Osteocyte (in vitro differentiated cells): ENCODE measurements at regions not wholly inside any gene's neighbourhood (a gene's known extent, or its start where the extent isn't known, plus 50 kb on each side); places are given as distances from the start of the nearest gene placed in this dataset.

ENCODE experiments used
- DNase-seq: peaks from one replicate; pipeline ENCODE4 v3.0.0; 2021; ENCODE audit warnings: mixed read lengths; ENCODE audit not compliant: unreplicated experiment; ENCODE audit errors: extremely low spot score
- H3K27ac Mint-ChIP-seq: one replicate; pipeline ENCODE4 v1.8.0; 2021; ENCODE audit warnings: mild to moderate bottlenecking, mixed read lengths; ENCODE audit not compliant: unreplicated experiment
- H3K27me3 Mint-ChIP-seq: one replicate; pipeline ENCODE4 v1.8.0; 2021; ENCODE audit warnings: mixed read lengths; ENCODE audit not compliant: unreplicated experiment
- H3K36me3 Mint-ChIP-seq: one replicate; pipeline ENCODE4 v1.8.0; 2021; ENCODE audit warnings: mixed read lengths; ENCODE audit not compliant: unreplicated experiment
- H3K4me1 Mint-ChIP-seq: one replicate; pipeline ENCODE4 v1.8.0; 2021; ENCODE audit warnings: mixed read lengths; ENCODE audit not compliant: unreplicated experiment
- H3K4me3 Mint-ChIP-seq: one replicate; pipeline ENCODE4 v1.8.0; 2021; ENCODE audit warnings: mild to moderate bottlenecking, moderate library complexity, mixed read lengths; ENCODE audit not compliant: unreplicated experiment
- H3K9me3 Mint-ChIP-seq: one replicate; pipeline ENCODE4 v1.8.0; 2021; ENCODE audit warnings: mixed read lengths; ENCODE audit not compliant: unreplicated experiment
- TF ChIP-seq, protein P1 (sequence below): fragments of 200-600 bp; sonication (generic); IDR thresholded peaks from 2 replicates; pipeline ENCODE4 v1.5.0; 2021; ENCODE audit warnings: antibody characterized with exemption, mild to moderate bottlenecking, moderate library complexity

DNA sequence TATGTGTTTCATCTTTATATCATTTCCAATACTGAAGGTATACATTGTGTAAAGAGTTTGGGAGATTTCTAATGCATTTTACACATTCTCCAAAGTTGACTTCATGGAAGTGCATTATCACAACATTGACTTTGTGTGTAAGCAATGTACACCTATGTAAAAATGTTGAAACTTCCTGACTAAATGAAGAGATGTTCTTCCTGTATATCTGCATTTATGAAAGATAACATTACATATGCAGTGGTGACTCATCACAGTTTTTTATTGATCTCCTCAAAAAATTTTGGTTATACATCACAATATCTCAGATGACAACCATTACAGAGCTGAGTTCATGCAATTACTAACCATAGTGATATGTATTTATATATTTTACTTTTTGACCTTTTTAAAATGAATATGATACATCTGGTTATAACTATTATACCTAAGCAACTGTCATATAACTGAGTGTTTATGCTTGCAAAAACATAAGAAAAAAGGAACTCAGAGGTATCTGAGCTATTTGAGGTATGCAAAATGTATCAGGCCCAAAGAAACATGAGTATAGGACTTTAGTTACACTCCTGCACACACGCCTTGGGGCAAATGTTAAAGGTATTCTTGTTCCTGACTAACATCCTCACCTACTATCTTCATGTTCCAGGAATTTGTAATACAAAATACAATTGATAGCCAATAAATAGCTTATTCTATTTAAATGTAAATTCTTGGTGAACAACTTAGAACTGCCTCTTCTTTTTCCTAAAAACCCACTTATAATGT, 88.2 kb upstream of the OLFM3 start:
- no peaks in the 10 kb centered on the region for H3K27me3 Mint-ChIP-seq
- DNase-seq: no peak
- no peak overlapping the region for H3K4me3 Mint-ChIP-seq
- TF ChIP-seq, protein P1, sequence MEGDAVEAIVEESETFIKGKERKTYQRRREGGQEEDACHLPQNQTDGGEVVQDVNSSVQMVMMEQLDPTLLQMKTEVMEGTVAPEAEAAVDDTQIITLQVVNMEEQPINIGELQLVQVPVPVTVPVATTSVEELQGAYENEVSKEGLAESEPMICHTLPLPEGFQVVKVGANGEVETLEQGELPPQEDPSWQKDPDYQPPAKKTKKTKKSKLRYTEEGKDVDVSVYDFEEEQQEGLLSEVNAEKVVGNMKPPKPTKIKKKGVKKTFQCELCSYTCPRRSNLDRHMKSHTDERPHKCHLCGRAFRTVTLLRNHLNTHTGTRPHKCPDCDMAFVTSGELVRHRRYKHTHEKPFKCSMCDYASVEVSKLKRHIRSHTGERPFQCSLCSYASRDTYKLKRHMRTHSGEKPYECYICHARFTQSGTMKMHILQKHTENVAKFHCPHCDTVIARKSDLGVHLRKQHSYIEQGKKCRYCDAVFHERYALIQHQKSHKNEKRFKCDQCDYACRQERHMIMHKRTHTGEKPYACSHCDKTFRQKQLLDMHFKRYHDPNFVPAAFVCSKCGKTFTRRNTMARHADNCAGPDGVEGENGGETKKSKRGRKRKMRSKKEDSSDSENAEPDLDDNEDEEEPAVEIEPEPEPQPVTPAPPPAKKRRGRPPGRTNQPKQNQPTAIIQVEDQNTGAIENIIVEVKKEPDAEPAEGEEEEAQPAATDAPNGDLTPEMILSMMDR: no peak
- no peak overlapping the region for H3K27ac Mint-ChIP-seq
- H3K36me3 Mint-ChIP-seq: no peaks in the 10 kb centered on the region
- H3K4me1 Mint-ChIP-seq: no peaks in the 10 kb centered on the region
- H3K9me3 Mint-ChIP-seq: peaks cover 13% of the 10 kb centered on the region

DNA sequence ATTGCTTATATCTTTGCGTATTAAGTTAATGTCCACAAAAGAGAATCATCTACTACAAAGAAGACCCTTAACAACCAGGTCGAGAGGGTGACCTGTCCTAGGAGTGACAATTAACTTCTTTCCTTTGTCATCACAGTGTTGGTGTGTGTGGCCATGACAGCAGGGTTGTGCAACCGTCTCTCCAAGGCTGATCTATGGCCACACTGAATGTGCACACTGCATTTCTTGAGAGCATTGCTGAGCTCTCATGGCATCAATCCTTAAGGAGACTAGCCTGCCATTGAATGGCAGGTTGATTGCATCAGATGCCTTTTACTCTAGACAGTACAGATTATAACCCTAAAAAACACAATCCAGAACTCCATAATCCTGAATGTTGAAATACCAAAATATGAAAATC, 86.5 kb upstream of the OLFM3 start:
- H3K9me3 Mint-ChIP-seq: peaks cover 16% of the 10 kb centered on the region
- H3K36me3 Mint-ChIP-seq: no peaks in the 10 kb centered on the region
- TF ChIP-seq, protein P1: no peak
- H3K27ac Mint-ChIP-seq: no peak overlapping the region
- no peak for DNase-seq
- H3K4me3 Mint-ChIP-seq: no peak overlapping the region
- H3K27me3 Mint-ChIP-seq: no peaks in the 10 kb centered on the region
- H3K4me1 Mint-ChIP-seq: no peaks in the 10 kb centered on the region

DNA sequence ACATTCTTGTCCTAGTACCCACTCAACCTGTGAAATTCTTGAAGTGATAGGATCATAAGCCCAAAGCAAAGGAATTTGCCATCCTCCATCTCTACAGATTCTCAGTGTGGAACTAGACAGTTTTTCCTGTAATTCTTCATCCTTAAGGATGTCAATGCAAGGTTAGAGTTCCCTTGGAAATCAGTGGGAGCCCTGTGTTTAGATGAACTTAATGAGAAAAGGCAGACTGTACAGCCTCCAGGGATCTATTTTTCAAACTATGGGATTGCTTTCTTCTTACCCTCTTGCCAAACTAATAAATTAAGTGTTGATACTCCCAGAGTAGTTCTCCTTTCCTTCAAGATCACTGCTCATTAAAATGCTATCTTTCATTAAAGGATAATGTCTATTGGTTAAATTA, 78.1 kb upstream of the OLFM3 start:
- Mint-ChIP-seq H3K36me3 (no peaks in the 10 kb centered on the region), H3K9me3 (peaks cover 11% of the 10 kb centered on the region), H3K27ac (no peak overlapping the region), H3K27me3 (no peaks in the 10 kb centered on the region), H3K4me3 (no peak overlapping the region), H3K4me1 (no peaks in the 10 kb centered on the region)
- TF ChIP-seq, protein P1: no peak
- no peak for DNase-seq

DNA sequence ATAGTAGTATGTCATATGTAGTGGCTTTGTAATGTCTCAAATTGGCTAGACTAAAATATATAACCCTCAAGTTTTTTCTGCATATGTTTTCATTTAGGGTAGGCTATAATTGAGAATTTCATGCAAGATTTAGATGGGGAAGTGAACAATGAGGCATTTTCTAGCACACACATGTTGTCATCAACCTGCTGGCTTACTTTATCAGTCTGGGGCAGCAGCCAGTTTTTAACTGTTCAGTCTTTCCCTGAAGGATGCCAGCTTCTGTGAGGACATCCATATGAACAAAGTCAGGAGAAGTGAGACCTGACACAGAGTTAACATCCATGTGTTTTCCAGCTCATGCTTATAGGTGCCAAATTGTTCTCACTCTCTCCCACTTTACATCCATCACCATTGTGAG, 74.7 kb upstream of the OLFM3 start:
- DNase-seq: no peak
- no peak overlapping the region for H3K27ac Mint-ChIP-seq
- TF ChIP-seq, protein P1: no peak
- H3K9me3 Mint-ChIP-seq: peaks cover 10% of the 10 kb centered on the region
- no peaks in the 10 kb centered on the region for H3K27me3 Mint-ChIP-seq
- no peak overlapping the region for H3K4me3 Mint-ChIP-seq
- no peaks in the 10 kb centered on the region for H3K36me3 Mint-ChIP-seq
- no peaks in the 10 kb centered on the region for H3K4me1 Mint-ChIP-seq

DNA sequence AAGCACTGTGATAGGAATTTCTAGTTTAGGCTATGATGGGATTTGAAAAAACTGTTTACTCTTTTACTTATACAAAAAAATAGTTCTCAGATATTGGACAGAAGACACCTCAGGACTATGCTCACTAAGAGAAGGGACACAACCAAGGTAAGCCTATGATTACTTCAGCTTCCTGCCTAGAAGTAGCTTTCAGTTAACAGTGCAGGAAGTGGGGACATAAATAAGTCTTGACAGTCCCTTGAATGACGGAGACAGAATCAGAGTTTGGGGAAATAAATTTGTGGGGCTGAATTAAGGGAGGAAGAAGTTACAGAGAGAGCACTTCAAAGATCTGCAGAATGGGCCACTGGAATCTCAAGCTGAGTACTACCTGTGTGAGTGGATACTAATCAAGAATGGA, 53.8 kb upstream of the OLFM3 start:
- DNase-seq: no peak
- Mint-ChIP-seq H3K9me3 (no peaks in the 10 kb centered on the region), H3K4me1 (no peaks in the 10 kb centered on the region), H3K27ac (no peak overlapping the region), H3K4me3 (no peak overlapping the region), H3K36me3 (no peaks in the 10 kb centered on the region), H3K27me3 (no peaks in the 10 kb centered on the region)
- TF ChIP-seq, protein P1: no peak
